Loucy (cell line): ENCODE measurements at regions not wholly inside any gene's neighbourhood (a gene's known extent, or its start where the extent isn't known, plus 50 kb on each side); places are given as distances from the start of the nearest gene placed in this dataset.

ENCODE experiments used
- H2AFZ ChIP-seq: fragments of 200-600 bp; sonication (generic); 2 replicates; pipeline ENCODE4 v1.6.0; 2016; ENCODE audit warnings: antibody characterized with exemption, mild to moderate bottlenecking, low read length, moderate library complexity
- H3F3A ChIP-seq: fragments of 200-600 bp; 2 replicates; pipeline ENCODE4 v1.6.0; 2016; ENCODE audit warnings: antibody characterized with exemption, low read depth, mild to moderate bottlenecking
- H3K27me3 ChIP-seq: fragments of 200-600 bp; sonication (generic); 2 replicates; pipeline ENCODE4 v1.6.1; 2014; ENCODE audit warnings: low read length, mild to moderate bottlenecking; ENCODE audit not compliant: insufficient read depth, poor library complexity, severe bottlenecking
- H3K36me3 ChIP-seq: fragments of 200-600 bp; sonication (generic); 2 replicates; pipeline ENCODE4 v1.6.1; 2016; ENCODE audit warnings: low read length; ENCODE audit not compliant: insufficient read depth
- H3K4me1 ChIP-seq: fragments of 200-600 bp; sonication (generic); 2 replicates; pipeline ENCODE4 v1.5.1; 2014; ENCODE audit warnings: low read length, mild to moderate bottlenecking; ENCODE audit not compliant: insufficient read depth, poor library complexity, severe bottlenecking
- H3K4me2 ChIP-seq: fragments of 200-600 bp; sonication (generic); 2 replicates; pipeline ENCODE4 v1.6.0; 2014; ENCODE audit warnings: antibody characterized with exemption, low read length, low read depth, mild to moderate bottlenecking; ENCODE audit not compliant: poor library complexity, severe bottlenecking
- H3K4me3 ChIP-seq: fragments of 200-600 bp; sonication (generic); 2 replicates; pipeline ENCODE4 v1.5.1; 2014; ENCODE audit warnings: low read length, mild to moderate bottlenecking, mixed read lengths; ENCODE audit not compliant: poor library complexity, severe bottlenecking
- H3K79me2 ChIP-seq: fragments of 200-600 bp; sonication (generic); 2 replicates; pipeline ENCODE4 v1.6.1; 2014; ENCODE audit warnings: low read length; ENCODE audit not compliant: insufficient read depth
- H3K9ac ChIP-seq: fragments of 200-600 bp; sonication (generic); 2 replicates; pipeline ENCODE4 v1.6.0; 2014; ENCODE audit warnings: mild to moderate bottlenecking, low read depth, low read length, moderate library complexity; ENCODE audit not compliant: poor library complexity, severe bottlenecking
- H3K9me2 ChIP-seq: fragments of 200-600 bp; sonication (generic); replicated peaks from 2 replicates; pipeline ENCODE4 v1.6.1; 2016; ENCODE audit warnings: low read depth, low read length, mixed read lengths
- H3K9me3 ChIP-seq: fragments of 200-600 bp; sonication (generic); 2 replicates; pipeline ENCODE4 v1.6.1; 2014; ENCODE audit warnings: mild to moderate bottlenecking, antibody characterized with exemption, low read length, low read depth; ENCODE audit not compliant: insufficient read depth
- H4K20me1 ChIP-seq: fragments of 200-600 bp; sonication (generic); 2 replicates; pipeline ENCODE4 v1.6.0; 2014; ENCODE audit warnings: antibody characterized with exemption, low read length, mild to moderate bottlenecking; ENCODE audit not compliant: insufficient read depth, poor library complexity, severe bottlenecking
- EZH2phosphoT487 ChIP-seq: fragments of 200-600 bp; IDR thresholded peaks from 2 replicates; pipeline ENCODE4 v1.6.1; 2018; ENCODE audit warnings: antibody characterized with exemption, mild to moderate bottlenecking, moderate library complexity, borderline replicate concordance
- TF ChIP-seq, protein P1 (sequence below): fragments of 200-600 bp; sonication (generic); conservative IDR thresholded peaks from 2 replicates; pipeline ENCODE4 v1.5.1; 2014; ENCODE audit warnings: mild to moderate bottlenecking, antibody characterized with exemption, low read length

DNA sequence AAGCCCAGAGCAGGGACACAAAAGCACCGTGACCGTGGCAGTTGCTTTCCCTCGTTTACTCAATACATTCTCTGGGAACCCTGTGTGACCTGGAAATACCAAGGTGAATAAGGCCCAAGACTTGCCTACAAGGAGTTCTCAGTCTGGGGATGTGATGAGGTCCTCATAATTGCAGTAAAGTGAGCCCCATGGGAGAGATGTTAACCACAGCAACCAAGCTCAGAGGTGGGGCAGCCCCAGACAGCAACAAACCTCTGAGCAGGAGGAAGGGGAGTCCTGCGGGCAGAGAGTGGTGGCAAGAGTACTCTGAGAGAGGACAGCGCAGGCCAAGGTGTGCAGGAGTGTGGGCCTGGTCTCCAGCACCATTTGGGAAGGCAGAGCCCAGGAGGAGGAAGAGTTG lies 91.6 kb downstream of the TTC32 start:
- no peaks in the 10 kb centered on the region for H4K20me1 ChIP-seq
- no peaks in the 10 kb centered on the region for H3K4me1 ChIP-seq
- H2AFZ ChIP-seq = no peak overlapping the region
- H3K4me3 ChIP-seq = no peak overlapping the region
- no peaks in the 10 kb centered on the region for H3K27me3 ChIP-seq
- H3K4me2 ChIP-seq = no peak overlapping the region
- H3F3A ChIP-seq = no peaks in the 10 kb centered on the region
- no peaks in the 10 kb centered on the region for H3K36me3 ChIP-seq
- H3K9ac ChIP-seq = no peak overlapping the region
- H3K79me2 ChIP-seq = no peaks in the 10 kb centered on the region
- H3K9me2 ChIP-seq = no peaks in the 10 kb centered on the region
- TF ChIP-seq EZH2phosphoT487 = no peak
- TF ChIP-seq, protein P1, sequence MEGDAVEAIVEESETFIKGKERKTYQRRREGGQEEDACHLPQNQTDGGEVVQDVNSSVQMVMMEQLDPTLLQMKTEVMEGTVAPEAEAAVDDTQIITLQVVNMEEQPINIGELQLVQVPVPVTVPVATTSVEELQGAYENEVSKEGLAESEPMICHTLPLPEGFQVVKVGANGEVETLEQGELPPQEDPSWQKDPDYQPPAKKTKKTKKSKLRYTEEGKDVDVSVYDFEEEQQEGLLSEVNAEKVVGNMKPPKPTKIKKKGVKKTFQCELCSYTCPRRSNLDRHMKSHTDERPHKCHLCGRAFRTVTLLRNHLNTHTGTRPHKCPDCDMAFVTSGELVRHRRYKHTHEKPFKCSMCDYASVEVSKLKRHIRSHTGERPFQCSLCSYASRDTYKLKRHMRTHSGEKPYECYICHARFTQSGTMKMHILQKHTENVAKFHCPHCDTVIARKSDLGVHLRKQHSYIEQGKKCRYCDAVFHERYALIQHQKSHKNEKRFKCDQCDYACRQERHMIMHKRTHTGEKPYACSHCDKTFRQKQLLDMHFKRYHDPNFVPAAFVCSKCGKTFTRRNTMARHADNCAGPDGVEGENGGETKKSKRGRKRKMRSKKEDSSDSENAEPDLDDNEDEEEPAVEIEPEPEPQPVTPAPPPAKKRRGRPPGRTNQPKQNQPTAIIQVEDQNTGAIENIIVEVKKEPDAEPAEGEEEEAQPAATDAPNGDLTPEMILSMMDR = no peak
- no peaks in the 10 kb centered on the region; the same call in 1 of the 2 replicates for H3K9me3 ChIP-seq

DNA sequence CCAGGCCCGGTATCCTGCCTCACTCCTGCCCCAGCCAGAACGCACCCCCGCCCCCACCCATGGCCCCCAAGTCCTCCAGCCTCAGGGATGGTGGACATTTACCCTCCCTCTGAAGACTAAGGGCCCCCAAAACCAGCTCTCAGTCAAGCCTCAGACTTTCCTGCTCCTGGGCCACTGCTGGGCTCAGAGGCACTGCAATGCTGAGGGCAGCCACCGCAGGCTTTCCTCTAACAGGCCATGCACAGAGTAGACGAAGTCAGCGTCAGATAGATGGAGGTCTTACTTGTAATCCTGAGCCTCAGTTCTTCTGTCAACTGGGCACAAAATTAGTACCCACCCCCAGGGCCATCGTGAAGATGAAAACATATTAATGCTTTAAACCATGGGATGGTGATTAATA lies 92.6 kb downstream of the TTC32 start:
- Histone ChIP-seq H4K20me1 (no peaks in the 10 kb centered on the region), H3K27me3 (no peaks in the 10 kb centered on the region), H3K4me3 (no peak overlapping the region), H3K4me2 (no peak overlapping the region), H3F3A (no peaks in the 10 kb centered on the region), H3K4me1 (no peaks in the 10 kb centered on the region), H3K9me3 (no peaks in the 10 kb centered on the region; the same call in 1 of the 2 replicates), H2AFZ (no peak overlapping the region), H3K9me2 (no peaks in the 10 kb centered on the region), H3K9ac (no peak overlapping the region), H3K79me2 (no peaks in the 10 kb centered on the region), H3K36me3 (no peaks in the 10 kb centered on the region)
- no peak for TF ChIP-seq EZH2phosphoT487
- TF ChIP-seq, protein P1 = no peak

DNA sequence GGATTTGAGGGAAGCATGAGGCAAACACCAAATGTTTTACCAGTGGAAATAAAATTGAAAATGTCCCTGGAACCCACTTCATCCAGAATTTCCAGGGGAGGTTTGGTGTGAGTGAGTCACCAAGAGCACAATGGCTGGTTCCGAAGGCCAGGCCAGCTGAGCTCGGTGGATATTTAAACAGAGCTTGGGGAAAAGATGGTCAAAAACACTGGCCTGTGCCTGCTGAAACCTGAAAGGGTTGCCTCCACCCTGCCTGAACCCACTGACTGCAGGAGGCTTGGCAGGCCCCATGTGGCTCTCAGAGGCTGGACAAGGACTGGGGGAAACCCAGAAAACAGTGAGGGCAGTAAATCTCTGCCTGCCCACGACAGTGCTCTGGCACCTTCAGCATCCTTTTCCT lies 93.9 kb downstream of the TTC32 start:
- TF ChIP-seq, protein P1 = no peak
- no peak for TF ChIP-seq EZH2phosphoT487
- Histone ChIP-seq H3K9me2 (no peaks in the 10 kb centered on the region), H3K4me1 (no peaks in the 10 kb centered on the region), H4K20me1 (no peaks in the 10 kb centered on the region), H3K9me3 (no peaks in the 10 kb centered on the region; the same call in 1 of the 2 replicates), H2AFZ (no peak overlapping the region), H3K79me2 (no peaks in the 10 kb centered on the region), H3F3A (no peaks in the 10 kb centered on the region), H3K27me3 (no peaks in the 10 kb centered on the region), H3K36me3 (no peaks in the 10 kb centered on the region), H3K4me2 (no peak overlapping the region), H3K9ac (no peak overlapping the region), H3K4me3 (no peak overlapping the region)
